CMK (cell line): ENCODE measurements at regions not wholly inside any gene's neighbourhood (a gene's known extent, or its start where the extent isn't known, plus 50 kb on each side); places are given as distances from the start of the nearest gene placed in this dataset.

Source experiments
- DNase-seq: peaks from one replicate; pipeline ENCODE4 v3.0.0-alpha.2; 2010; ENCODE audit warnings: low read depth

DNA sequence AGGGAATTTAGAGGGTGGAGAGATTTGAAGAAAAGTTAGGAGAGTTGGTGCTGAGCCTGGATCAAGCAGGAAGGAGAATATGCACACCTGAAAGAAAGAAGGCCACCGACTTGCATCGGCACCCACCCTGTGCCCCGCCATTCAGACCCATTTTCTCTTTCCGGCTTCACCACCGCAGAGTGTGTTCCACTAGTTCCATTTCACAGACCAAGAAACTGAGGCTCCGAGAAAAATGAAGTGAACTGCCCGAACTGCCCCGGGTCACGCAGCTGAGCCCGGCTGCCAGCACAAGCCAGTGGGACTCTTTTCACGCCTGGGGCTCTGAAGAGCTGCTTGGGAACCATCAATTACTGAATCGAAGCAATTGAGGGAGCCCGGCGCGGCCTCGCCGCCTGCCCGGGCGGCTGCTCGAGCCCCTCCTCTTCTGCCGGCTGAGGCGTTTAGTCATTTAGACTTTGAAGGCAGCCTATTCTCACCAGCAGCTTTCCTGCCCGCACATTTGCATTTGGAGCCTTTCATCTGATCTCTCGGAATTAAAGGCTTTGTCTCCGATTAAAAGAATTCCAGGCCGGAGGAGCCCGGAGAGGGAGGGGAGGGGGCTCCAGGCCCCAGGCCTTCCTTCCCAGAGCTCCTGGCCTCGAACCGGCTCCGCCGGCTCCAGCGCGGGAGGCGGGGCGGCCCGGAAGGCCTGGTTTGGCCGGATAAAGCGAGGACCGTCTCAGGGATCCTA is 140.2 kb upstream of the PJA1 start:
- no peak for DNase-seq

DNA sequence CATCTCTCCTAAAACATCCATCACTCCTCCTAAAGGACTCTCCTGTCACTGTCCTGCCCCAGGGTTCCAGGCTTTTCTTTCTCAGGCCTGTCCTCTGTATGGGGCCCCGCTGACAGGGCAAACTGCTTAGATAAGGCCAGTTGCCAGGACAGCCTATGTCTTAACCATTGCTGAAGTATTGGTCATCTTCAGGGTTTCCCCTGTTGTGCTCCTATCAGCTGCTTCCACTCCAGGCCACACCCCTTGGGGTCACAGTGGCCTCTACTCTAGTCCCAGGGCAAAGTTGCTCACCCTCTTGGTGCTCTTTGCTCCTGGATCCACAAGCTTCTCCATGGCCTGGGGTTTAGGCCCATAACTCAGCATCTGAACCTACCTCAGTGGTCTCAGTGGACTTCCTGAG is 138.0 kb upstream of the PJA1 start:
- no peak for DNase-seq

DNA sequence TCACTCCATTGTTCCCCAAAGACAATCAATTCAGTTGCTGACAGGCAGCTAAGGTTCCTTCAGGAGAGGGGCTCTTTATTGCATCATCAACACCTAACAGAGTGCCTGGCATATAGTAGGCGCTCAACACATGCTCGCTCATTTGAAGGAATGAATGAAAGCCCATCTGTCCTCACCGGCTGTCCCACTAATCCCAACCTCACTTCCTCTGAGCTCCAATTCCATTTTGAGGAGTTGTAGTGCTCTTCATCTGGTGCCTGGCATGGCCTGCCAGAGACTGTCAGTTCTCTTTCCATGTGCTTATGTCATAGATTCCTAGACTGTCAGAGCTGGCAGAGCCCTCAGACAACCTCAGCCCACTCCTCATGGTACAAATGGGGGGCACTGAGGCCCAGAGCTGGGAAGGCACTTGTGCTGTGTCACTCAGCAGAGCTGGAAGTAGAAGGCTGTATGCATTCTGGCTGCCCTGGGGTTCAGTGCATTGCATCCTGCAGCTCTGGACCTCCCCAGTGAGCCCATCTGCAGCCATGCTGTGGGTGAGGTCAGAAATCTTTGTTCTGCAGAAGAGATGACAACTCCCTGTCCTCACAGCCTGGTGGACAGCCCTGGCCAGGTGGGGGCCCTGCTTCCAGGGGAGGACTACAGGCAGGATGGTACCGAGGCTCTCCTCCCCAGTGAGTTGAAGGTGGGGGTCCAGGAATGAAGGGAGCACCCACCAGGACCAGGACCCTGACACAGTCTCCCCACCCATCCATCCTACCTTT is 134.9 kb upstream of the PJA1 start:
- no peak for DNase-seq

DNA sequence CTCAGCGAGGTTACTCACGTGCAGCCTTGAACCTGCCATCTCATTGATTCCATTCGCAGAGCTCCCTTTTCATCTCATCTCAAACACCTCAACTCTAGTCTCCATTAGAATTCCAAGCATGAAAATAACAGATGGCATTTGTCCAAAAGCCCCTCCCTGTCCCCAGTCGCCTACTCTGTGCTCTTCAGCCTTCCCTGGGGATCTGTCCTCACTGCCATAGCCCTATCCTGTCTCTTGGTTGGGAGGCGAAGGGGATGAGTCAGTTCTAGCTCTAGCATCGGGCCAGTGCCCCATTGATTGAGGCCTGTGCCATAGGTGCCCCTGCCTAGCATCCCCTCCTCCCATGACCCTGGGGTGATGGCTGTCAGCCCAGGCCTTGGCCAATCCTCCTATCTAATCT is 134.0 kb upstream of the PJA1 start:
- DNase-seq = no peak

DNA sequence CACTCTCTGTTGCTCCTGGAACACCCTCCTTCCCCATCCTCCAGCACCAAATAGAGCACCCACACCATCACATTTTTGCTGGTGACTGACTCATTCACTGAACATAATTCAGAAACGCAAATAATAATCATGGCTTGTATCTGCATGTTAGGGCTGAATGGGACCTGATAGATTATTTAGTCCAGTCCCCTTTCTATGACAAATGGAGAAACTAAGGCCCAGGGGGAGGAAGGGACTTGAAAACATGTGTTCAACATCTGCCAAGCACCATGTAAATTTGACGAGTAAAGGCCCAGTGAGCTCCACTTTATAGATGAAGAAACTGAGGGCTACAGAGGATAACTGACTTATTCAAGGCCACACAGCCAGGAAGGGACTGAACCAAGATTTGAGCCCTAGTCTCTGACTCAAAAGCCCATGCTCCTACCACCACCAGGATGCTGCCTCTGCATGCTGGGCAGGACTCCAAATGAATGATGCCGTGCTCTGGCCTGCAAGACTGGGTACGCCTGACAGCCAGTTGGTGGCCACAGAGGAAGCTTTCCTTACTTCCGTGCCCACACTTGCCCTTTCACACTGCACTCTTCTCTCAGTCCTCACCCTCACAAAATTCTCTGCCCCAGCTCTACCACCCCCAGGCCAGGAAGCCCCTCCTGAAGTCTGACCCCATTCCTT is 133.3 kb upstream of the PJA1 start:
- DNase-seq = no peak

DNA sequence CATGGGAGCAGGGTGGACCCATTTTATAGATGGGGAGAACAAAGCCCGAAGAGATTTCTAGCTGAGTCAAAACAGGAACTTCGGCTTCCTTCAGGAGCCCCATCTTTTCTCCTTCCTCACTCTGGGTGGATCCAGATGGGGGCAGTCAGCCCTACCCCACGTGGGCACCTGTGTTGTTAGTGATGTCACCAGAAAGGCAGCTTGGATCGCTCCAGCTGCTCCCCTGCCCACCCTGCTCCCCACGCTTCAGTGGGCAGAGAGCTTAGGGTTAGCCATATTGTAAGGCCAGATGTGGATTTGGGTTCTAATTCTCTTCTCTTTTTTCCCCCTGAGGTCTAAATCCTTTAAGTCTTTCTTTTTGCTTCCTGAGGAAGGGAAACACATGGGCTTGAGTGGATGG is 132.3 kb upstream of the PJA1 start:
- DNase-seq = no peak

DNA sequence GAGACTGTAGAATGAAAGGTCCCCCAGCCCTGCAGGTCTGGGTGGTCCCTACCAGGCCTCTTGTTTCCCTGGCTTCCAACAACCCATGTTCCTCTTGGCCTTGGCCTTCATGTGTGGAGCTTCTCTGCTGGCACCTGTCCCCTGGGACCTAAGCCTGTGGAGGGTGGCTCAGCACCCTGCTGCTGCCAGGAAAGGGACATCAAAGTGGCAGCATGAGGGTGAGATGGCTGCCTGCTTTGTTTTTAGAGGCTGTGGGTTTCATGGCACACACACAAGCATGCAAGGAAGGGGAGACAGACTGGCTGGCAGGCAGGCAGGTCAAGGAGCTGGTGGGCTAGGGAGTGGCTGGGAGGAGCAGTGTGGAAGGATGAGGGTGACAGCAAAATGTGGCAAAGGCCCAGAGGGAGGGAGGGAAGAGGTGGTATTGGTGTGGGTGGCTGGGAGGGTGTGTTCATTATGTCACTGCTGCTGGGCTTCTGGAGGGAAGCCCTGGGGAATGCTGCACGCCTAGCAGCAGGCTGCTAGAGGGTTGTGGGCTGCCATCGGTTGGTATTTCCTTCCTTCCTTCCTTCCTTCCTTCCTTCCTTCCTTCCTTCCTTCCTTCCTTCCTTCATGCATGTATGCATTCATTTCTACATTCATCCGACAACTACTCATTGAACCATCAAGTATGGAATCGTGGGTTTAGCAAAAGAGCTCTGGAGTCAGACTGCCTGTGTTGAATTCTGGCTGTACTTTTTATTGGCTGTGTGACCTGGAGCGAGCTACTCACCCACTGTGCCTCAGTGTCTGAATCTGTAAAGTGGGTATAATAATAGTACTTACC is 128.7 kb upstream of the PJA1 start:
- DNase-seq = no peak

DNA sequence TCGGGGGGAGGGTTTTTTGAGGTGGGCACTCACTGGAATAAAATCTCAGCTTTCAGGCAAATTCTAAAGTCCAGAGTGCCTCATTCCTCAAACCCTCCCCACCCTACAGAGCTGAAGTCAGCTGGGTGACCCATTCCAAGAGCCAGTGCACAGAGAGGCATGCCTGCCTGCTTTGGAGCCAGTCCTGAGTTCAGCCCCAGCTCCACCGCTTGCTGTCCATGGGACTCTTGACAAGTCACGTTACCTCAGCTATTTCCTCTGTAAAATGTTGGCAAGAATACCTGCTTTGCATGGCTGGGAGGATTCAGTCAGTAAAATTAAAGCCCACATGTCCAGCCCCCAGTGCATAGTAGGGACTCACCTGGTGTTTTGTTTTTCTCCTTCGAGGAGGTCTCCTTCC is 125.9 kb upstream of the PJA1 start:
- no peak for DNase-seq

DNA sequence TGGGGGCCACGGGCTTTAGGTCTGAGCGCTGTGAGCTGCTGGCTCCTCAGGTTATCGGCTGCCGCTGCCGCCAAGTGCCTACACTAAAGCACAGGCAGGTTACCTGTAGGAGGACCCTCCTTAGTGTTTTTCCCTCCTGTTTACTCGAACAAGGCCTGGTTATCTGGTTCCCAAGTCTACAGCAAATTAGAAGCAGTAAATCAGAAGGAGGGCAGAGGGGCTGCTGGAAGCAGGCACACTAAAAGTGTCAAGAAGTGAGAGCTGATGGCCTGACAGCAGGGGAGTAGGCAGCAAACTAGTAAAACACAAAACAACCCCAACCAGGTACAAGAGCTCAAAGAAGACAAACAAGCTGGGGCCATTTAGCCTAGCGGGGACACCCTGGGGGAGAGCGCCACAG is 125.0 kb upstream of the PJA1 start:
- no peak for DNase-seq

DNA sequence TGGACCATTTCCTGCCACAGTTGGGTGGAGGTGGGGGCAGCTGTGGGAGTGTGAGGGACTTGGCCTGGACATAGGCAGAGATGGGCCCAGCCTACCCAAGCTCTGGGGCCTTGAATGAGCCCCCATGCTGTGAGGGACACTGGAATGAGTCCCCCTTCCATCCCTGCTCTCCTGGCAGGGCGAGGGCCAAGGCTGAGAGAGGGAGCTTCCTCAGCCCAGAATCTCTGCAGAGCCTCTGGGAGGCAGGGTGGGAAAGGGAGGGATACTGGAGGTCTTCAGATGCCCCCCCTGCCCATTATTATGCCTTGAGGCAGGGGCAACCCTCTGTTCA is 124.5 kb upstream of the PJA1 start:
- DNase-seq = no peak

DNA sequence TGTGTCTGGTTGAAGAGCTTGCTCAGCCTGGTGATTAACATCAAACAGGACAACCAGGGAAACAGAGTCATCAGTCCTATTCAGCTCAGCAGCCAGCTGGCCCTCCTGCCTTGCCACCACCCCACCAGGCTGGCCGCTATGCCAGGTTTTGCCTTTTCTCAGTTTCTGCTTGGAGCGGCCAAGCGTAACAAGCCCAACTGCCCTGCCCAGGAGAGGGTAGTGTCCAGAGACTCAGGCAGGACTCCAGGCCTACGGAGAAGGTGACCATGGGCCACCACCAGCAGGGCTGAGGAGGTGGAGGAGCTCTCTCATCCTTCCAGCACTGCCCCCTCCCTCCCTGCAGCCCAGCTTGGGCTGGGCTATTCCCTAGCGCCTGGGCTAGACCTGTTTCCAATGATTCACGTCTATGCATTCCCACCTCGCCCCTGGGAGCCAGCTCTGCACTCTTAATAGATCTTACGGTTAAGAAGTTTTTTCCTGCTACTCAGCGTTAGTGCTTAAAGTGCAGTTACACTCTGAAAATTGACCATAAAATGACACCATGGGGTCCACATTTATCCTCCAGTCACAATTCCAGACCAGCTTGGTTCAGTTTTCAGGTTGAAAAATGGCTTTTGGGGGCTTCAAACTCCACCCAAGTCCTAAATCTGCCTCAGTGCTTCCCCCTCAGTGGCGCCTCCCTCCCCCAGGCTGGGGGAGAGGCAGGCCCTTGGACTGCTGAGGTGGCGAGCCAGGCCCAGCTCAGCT is 124.0 kb upstream of the PJA1 start:
- DNase-seq = no peak

DNA sequence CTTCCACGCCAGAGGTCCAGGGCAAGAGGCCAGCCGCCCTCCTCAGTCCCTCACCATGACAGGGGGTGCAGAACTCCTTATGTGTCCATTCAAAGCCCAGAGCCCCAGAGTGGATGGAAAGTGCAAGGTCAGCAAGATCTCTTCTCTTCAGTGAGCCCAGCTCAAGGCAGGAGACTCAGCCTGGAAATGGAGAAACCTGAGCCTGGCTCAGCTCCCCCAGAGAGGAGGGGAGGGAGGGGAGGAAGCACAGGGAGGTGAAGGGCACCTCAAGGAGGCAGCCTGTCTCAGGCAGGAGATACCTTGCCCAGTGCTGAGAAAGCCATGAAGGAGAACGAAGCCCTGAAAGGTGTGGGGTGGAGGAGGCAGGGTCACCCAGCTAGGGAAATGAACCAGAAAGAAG is 121.8 kb upstream of the PJA1 start:
- DNase-seq = no peak

DNA sequence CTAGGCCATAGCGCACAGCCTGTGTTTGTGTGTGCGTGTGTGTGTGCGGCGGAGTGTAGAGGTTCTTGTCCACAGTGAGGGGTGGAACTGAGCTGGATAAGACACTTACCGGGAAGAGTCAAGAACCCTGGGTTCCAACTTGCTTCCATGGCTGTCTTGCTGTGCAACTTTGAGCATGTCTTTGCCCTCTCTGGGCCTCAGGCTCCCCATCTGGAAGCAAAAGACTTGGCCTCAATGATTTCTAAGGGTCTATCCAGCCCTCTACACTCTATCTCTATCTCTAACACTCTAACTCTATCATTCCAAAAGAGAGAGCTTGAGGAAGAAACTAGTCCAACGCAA is 121.3 kb upstream of the PJA1 start:
- DNase-seq = no peak

DNA sequence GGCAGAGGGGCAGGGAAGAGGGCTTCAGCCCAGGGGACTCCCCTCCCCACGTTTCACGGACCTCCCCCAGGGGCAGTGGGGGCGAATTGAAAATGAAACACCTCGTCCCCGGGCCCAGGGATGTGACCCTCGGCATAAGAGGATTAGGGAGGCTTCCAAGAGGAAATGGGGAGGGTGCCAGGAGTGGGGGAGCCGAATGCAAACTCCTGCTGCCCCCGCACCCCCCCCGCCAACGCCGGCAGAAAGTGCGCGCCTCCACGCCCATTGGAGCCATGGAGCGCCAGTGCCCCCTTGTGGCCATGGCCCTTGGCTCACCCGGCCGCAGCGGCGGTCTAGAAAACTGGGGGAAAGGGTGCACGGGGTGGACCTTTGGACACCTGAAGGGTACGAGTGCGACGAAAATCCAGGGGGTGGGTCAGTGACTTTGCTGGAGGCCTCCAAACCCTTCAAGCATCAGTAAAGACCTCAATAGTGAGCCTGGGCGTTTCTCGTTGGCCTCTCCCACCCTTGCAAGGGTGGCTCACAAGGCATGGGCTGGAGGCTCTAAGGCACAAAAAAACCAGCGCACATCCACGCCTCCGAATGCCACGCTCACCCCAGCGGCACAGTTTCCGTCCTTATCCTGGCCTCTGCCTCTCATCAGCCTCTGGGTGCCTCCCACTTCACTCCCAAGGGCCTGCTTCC is 120.8 kb upstream of the PJA1 start:
- DNase-seq = peak; percentile 3

DNA sequence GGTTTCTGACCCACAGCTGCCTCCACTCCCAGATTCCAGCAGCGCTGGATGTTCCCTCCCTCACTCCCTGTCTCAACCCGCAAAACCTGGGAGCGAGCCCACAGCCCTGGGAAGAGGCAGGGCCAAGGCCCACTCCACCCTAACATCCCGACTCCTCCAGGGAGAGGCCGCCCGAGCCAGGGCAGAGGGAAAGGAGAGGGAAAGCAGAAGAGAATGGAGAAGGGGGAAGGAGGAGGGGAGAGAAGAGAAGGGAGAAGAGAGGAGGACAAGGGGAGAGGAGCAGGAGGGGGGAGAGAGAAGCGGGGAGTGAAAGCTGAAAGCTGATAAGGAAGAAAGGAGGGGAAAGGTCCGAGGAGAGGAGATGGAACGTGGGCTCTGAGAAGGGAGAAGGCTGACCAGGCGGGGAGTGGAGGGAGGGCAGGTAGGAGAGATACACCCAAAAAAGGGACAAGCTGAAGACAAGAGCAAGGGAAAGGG is 120.2 kb upstream of the PJA1 start:
- no peak for DNase-seq

DNA sequence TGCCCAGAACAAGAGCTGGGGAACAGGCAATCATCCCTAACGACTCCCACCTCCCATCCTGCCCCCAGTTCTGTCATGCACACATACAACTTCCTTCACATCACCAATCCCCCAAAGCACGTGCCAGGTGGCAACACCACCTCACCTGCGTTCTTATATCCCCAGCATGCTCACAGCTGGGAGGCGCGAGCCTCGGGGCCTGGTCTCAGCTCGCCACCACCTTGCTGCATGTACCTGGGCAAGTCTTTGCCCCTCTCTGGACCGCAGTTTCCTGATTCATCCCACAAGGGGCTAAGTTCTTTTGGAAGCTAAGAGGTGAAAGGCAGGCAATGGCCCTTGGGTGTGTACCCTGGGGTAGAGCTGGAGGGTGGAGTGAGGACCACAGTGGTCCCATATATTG is 119.2 kb upstream of the PJA1 start:
- DNase-seq = no peak

DNA sequence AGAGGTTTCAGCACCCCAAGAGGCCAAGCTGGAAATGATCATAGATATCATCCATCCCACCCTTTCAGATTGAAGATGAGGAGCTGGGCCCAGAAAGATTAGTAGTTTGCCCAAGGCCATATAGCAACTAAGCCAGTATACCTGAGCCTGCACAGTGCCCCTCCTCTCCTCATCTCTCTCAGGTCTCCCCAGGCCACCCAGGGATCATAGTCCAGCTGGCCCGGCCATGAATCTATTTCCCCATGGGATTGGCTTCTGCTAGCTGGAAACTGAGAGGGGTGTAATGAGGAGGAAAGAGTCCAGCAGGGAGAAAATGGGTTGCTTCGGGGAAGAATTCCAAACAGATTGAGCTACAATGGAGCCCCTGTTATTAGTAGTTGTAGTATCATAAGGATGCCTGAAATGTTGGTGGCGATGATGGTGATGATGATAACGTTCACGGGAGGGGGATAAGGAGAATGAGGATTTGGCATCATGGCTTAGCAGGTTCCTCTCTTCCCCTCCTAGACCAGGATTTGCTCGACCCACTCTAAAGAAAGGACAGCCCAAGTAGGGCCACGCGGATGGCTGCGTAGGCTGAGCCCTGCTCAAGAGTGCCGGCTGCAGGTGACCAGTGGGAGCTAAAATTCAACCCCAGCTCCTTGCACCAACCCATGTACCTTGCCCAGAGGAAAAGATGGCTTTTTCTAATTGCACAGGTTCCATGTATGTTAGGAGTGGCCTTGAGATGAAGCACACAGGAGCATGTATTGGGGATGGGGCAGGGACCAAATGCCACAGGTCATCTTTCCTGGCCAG is 117.8 kb upstream of the PJA1 start:
- DNase-seq = no peak

DNA sequence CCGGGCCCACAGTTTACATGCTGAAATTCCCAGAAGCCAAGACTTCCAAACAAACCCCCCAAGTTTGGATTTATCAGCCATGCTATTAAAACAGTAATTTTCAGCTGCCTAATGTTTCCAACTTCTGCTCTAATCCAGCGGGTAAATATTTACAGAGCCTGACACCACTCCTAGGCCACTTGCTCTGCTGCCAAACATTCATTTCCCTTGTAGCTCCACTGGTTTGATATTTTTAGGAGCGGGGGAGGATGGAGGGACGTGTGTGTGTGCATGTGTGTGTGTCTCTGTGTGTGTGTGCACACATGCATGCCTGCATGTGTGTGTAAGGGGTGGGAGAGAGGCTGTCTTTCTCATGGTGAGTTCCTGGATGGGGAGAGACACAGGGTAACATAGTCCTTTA is 115.7 kb upstream of the PJA1 start:
- DNase-seq = no peak

DNA sequence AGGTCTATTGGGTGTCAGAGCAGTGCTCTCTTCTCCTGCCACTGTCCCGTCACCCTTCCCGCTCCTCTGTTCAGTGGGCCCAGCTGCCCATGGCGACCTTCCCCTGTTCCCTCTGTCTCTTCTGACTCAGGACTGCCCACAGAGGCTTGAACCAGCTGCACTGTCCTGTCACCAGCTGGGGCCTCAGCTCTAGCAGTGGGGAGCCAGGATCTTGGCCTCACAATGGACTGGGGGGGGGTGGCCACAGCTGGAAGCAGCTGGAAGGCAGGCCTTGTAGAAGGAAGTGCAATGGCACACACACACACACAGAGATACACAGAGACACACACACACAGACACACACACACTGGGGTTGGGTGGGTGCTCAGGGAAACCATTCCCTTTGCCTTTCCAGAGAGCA is 114.0 kb upstream of the PJA1 start:
- DNase-seq = no peak

DNA sequence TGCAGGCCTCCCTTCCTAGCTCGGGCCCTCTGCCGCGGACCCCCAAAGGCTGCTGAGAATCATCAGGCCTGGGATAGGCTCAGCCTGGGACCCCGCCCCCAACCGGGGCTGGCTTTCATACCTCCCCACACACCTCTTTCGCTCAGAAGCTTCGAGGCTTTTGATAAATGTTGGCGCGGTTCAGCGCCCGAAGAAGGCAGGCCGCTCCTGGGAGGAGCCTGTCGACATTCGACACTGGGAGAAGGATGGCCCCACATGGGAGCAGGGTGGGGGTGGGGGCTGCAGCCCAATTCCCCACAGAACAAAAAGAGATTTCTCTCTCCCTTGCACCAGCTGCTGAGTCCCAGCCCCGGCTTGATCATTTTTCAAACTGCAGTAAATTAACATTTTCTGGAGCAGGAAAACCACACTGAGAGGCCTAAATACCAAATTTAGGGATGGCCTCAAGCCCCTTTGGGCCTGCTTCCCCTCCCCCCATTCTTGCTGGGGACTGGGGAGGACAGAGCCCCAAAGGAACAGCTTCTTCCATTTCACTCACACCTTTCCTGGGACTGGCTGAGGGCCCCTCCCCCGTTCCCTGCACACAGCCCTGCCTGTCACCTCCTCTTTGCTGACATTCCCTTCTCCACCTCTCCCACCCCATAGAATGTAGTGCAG is 112.9 kb upstream of the PJA1 start:
- DNase-seq = no peak
